HG03571 (cell line): ENCODE measurements at regions not wholly inside any gene's neighbourhood (a gene's known extent, or its start where the extent isn't known, plus 50 kb on each side); places are given as distances from the start of the nearest gene placed in this dataset.
"Not testable (repeated sequence)": the region's sequence is repeated elsewhere in the genome, so short reads cannot be mapped to it uniquely, and the experiment has no call there.

Source experiments
- ATAC-seq: cut with Tn5 transposase; IDR thresholded peaks from one replicate; pipeline ENCODE4 v1.9.1; 2021; ENCODE audit not compliant: unreplicated experiment

DNA sequence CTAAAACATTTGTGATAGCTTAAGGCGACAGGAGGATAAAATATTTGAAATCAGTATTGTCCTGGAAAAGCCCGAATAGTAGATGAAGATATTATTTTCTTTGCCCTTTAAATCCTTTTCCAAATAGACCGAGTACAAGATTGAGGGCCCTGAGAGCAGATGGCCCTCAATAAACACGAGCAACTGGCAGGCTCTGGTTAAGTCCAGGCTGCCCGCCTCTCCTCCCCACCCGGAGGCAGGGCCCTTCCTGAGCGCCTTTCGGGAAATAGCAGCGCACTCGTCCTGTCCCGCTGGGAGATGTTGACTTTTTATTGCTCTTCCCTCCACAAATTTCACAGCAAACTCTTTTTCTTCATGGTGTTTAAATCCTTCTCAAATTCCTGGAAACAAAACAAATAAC, 50.8 kb upstream of the MAX start:
- ATAC-seq = no peak

DNA sequence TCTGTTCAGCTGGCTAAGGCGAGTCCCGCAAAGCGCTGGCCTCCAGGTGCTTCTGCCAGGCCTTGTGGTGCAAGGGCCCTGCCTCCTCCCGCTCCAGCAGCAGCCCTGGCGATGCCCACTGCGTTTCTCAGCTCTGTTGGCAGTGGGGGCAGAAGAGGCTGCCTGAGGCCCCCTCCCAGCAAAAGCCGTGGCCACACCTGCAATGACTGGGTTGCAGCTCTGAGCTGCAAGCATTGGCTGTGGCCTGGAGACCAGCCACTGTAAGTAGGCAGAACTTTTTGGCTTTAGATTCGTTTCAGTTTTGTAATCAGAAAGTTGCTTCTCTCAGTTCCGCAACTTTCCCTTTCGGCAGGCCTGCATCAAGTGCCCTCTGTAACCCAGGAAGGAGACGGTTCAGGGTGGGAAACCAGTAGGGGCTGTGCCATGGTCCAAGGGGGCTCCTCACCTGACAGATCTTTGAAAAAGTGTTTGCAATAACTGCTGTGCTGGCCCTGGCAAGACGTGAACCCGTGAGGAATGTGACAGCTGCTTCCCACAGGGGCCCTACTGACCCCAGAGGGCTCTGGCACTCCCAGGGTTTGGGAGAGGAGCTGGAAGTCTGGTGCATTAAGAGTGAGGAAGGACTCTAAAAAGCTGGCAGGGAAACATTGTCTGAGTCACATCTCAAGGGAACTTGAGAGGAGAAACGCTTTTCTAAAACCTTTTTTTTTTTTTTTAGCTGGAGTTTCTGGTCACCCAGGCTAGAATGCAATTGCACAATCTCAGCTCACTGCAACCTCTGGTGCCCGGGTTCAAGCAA, 54.5 kb upstream of the MAX start:
- peak; percentile 65 for ATAC-seq

DNA sequence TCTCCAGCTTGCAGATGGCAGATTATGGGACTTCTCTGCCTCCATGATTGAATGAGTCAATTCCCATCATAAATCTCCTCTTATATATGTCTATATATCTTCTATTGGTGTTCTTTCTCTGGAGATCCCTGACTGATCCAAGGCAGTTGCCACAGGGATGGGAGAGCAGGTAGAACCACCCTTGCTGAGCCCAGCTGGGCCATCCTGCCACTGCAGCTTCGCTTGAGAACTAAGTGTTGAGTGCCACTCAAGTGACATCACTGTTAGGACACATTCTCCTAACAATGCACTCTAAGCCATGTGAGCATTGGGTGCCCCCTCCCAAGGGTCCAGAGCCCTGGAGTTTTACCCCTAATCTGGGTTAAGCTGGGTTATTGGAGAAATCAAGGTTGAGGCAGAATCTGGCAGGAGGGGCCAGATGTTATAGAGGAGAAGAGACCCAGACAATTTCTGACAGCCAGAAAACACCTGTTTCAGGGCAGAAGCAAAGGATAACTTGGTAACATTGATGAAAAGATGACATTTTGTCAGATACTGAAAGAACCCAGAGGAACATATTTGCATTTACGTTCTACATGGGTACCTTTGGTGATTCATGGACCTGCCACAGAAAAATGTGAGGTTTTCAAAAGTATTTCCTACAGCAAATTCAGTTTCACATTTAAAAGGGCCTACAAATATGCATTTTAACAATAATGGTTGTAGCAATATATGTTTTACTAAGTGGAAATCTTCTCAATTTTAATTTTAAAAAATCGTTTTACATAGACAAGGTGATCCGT, 57.2 kb upstream of the MAX start:
- ATAC-seq = peak; percentile 60

DNA sequence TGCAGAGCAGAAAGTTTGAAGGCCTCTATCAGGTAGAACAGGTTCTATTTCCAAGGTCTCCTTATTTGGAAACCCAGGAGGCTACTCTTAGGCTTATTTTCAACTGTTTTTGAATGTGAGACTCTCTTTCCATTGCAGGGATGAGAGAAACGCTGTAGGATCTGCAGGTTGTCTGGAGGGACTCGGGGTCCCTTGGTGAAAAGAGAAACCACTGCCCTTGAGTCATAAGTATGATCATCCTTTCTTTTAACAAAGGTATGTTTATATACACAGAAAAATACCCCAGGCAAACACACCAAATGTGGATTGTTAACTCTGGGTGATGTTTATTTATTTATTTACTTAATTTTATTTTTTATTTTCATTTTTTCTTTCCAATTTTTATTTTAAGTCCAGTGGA, 57.8 kb upstream of the MAX start:
- no peak for ATAC-seq

DNA sequence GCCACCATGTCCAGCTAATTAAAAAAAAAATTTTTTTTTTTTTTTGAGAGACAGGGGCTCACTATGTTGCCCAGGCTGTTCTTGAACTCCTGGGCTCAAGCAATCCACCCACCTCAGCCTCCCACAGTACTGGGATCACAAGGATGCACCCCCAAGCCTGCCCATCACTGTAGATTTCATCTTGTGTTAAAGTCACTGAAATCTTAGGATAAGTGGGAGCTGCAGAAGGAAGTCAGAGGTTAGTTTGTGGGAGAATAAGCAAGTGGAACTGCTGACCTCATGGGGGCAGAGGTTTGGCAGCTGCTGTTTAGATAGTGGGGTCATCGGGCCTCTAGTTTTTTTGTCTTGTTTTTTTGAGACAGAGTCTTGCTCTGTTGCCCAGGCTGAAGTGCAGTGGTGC, 59.7 kb upstream of the MAX start:
- no peak for ATAC-seq

DNA sequence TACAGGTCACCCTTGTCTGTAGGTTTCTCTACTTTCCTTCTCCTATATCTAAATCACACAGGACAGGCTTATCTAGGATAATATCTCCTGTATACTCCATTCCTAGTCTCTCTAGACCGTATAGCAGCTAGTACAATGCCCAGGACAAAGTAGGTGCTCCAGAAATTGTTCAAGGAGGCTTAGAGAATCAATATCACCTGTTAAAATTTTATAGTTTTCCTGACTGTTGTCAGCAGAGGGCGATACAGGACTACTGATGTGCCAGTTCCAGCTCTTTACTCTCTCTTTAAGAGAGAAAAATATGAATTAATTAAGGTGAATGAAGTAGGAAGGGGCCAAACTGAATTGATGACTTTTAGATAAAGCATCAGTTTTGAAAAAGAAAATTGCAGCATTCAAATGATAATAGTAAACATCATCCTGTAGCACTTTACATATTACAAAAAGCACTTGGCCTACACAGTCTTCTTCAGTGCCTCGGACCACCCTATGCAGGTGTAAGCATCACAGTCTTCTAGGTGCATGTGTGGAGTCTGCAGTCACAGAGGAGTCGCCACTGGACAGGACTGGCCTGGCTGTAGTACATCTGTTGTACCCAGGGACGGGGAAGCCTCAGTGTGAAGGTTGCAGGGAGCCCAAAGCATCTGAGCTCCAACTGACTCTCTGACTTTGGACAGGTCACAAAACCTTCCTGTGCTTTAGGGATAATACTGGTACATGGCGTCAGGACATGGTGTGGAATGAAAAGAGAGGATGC, 61.9 kb upstream of the MAX start:
- no peak for ATAC-seq

DNA sequence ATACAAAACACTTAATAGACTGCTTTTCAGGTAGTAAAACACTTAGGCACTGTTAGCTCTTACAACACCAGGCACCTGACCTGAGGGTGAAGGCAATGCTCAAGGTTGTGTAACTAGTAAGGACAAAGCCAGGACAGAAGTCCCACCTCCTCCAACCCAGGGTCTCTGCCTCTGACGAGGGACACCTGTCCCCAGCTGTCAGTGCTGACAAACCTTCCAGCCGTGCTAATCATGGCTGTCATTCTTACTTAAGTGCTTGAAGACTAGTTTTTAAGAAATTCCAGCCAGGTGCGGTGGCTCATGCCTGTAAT, 62.5 kb upstream of the MAX start:
- no peak for ATAC-seq

DNA sequence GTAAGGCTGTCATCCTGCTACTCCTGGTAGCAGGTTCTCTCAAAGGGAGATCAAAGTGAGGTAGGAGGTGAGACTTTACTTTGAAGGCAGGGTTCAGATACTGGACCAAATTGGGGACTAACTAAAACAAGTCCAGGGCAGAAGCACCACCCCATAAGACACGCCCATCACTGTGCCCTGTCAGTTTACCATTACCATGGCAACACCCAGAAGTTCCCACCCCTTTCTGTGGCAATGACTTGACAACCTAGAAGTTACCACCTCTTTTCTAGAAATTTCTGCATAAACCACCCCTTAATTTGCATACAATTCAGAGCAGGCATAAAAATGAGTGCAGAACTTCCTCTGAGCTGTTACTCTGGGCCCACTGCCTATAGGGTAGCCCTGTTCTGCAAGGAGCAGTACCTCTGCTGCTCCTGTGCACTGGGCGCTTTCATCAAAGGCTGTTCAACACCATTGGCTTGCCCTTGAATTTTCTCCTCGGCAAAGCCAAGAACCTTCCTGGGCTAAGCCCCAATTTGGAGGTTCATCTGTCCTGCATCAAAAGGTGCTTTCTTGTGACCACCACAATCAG, 64.8 kb upstream of the MAX start:
- ATAC-seq = no peak

DNA sequence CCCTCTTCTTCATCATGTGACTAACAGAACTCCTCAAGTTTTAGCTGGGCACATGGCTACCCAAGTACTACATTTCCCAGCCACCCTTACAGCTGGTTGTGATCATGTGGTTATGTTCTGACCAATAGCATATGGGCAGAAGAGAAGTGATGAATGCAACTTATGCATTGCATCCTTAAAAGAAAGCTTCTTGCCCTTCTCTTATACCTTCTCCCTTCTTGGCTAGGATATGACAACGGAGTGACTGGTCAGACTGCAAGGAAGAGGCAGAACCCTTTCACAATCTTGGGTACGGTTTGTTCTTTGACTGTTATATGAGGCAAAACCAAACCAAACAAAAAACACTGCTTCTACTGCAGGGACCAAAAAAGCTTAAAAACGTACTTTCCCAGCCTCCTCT, 66.5 kb upstream of the MAX start:
- ATAC-seq = no peak

DNA sequence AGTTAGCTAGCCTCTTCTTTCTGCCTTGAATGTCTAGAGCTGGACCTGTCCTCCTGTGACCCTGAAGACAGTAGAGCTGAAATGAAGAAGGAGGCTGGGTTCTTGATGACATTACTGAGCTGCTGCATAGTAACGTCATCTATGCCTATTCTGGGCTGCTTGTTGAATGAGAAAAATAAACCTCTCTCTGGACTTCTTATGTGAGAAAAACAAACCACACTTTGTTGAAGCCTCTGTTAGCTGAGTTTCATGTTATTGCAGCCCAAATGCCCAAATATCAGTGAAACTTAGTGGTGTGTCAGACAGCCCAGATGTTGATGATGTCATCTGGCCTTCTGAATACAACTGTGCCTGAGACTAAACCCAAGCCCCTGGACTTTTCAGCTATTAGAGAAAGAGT, 67.0 kb upstream of the MAX start:
- ATAC-seq = peak; percentile 75

DNA sequence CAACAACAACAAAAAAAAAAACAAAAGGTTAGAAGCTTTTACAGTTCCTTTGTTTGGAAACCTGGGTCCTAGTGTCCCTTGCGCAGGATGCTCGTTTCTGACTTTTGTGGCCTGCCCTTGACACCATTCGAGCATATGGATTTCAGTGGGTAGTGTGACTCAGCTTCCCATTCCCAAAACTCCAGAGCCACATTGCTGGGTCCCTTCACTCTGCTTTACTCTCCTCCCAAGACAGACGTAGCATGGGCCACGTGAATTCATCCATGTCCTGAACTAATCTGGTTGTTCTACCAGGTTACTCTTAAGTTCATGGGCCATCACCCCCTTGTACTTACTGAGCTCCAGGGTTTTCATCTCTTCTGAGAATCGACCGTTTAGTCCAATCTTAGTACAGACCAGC, 68.0 kb upstream of the MAX start:
- no peak for ATAC-seq

DNA sequence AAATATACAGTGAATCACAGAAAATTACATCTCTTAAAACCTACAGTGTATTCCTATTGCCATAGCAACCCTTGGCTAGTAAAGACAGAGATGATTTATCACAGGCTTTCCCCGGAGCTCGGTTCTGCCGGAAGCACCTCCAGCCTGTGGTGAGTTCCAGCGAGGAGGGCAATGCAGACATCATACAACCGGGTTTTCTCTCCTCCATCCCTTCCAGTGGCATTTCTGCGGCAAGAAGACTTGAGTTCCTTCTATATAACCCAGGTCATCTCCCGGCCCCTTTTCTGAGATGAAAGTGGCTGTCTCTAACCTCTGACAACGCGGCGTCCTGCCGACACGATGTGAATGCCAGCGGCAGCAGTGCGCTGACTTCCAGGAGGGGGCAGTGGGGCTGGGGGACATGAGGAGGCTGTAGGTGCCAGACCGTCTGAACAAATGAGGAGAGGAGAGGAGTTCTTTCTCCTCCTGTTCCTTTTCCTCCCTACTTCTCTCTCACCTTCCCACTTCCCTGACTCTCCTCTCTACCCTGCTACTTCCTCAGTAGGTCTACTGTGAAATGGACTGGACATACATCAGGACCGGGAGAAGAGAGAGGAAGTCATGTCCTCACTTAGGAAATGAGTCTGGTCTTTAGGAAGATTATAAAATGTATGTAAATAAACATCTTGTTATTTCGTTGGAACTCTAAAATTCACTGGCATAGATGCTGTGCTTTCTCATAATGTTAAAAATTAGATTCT, 68.6 kb upstream of the MAX start:
- ATAC-seq = no peak

DNA sequence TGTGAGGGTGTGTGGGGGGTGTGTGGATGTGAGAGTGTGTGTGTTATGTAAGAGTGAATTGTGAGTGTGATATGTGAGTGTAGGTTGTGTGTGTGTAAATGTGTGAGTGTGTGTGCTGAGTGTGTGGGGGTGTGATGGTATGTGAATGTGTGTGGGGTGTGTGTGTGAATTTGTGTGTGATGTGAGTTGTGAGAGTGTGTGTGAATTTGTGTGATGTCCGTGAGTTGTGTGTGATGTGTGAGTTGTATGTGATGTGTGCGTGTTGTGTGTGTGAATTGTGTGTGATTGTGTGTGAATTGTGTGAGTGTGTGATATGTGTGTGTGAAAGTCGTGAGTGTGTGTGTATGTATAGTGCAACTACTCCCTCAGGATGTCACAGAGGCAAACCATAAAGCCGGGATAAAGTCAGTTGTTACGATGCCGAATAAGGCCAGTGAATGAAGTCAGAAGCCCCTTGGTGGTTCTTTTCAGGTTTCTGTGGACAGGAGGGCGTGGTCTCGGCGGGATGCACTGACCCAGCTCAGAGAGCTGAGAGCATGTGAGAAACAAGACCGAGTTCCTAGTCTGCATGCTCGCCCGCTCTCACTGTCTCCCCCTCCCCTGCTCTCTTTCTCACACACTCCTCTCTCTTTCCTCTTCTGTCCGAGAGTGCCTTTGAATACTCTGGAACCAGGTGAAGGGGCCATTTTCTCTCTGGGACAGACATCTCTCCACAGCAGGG, 71.8 kb upstream of the MAX start:
- no peak for ATAC-seq

DNA sequence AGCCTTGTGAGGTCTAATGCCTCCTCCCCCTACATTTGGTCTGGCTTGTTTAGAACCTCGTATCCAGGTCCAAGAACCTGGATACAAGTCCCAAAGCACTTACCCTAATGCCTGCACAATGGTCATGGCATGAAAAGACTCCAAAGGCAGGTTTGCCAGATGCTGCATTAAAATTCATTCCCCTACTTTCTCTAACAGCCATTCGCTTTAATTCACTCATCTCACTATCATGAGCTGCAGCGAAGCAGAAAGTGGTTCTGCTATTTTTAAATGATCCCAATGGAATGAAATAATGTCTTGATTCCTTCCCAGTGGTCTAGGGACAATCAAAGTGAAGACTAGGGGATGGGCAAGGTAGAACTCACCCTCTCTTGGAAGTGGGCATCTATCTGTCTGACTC, 72.5 kb upstream of the MAX start:
- no peak for ATAC-seq

DNA sequence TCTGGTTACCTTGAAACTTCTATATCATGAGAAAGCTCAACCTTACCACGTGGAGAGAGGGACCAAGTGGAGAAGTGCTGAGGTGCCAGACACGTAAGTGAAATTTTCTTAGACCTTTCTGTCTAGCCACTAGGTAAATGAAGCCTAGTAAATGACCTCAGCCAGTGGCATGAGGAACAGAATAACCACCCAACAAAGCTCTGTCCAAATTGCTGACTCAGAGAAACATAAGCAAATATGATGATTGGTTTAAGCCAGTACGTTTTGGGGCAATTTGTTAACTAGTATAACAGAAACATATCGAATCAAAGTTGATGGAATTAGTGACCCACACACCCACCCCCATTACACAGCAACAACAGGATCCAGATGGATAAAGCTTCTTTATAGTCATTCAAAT, 75.2 kb upstream of the MAX start:
- no peak for ATAC-seq

DNA sequence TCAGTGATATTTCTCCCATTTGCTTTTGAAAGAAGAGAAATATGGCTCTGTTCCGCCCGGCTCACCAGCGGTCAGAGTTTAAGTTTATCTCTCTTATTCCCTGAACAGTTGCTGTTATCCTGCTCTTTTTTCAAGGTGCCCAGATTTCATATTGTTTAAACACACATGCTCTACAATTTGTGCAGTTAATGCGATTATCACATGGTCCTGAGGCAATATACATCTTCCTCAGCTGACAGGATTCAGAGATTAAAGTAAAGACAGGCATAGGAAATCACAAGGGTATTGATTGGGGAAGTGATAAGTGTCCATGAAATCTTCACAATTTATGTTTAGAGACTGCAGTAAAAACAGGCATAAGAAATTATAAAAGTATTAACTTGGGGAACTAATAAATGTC, 76.9 kb upstream of the MAX start:
- not testable (repeated sequence) for ATAC-seq

DNA sequence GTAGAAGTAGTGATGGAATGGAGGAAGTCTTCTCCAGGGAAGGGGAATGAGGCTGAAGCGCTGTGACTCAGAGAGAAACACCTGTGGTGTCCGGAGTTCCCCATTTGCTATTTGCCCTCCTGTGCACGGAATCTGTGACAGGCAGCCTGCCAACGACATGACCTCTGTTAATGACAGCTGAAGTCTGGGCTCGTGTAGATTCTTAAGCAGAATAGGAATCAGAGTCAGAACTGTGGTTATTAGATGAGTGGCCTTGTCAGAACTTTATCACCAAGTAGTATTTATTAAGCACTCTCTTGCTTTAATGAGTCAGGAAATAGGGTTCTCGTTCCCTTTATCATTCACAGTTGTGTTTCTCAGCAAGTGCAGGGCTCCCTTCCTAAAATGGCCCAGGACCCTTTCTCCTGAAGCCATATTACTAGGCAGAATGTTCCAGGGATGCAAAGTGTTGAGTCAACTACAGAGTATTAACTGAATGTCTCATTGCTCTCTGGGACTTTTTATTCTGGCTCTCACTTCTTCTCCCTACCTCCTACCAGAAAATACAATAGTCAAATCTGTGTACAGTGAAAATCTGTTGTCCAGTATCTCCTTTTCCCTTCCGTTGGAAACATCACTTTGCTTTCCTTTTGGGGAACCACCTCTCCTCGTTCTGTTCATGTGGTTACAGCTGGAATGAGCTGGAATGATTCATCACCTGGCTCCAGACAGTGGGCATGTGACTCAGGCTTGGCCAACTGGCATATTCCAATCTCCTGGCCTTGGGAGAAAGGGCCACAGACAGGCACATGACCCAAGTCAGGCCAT, 77.8 kb upstream of the MAX start:
- ATAC-seq = peak; percentile 90

DNA sequence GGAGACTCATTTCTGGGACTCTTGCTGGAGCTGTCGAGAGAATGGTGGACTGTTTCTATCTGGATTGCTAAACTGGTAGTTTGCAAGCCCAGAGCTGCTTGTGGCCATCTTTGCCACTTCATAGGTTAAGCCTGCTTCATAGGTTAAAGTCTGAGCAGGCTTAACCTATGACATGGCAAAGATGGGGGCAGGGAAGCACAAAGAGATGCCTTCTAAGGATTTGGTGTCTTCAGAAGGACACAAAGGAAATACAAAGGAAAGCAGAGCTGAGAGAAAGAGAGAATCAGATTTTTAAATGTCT, 78.4 kb upstream of the MAX start:
- no peak for ATAC-seq

DNA sequence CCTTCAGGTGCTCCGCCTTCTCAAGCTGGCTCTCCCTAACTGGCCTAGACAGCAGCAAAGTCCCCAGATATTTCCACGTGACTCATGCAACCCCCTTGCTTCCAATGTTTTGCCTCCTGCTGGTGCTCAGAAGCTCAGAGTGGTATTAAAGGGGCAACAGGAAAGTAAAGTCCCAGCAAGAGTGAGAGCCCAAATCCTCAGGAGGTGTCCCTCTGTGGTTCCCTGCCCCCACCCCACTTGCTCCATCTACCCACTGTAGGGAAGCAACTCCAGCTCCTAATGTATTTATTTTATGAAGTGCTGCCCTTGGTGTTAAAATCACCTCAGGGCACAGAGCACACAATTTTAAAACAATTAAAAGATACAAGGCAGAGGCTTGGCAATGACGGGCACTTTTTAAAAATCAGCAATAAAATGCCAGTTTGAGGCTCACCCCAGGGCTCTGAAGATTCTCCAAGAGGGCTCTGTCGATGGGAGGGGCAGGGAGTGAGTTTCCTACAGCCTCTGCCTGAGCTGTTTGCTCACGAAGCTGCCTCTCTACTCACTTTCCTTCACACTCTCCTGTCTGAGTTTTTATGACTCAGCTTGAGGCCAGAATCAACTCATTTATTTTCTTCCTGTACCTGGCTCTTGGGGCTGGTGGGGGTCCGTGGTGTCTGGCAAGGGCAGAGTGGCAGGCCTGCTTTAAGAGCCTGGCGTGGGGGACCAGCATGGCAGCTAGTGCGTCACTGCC, 81.9 kb upstream of the MAX start:
- no peak for ATAC-seq
